WI38 (cell line): ENCODE measurements at regions not wholly inside any gene's neighbourhood (a gene's known extent, or its start where the extent isn't known, plus 50 kb on each side); places are given as distances from the start of the nearest gene placed in this dataset.

ENCODE experiments used
- H3K4me3 ChIP-seq: 2 replicates; pipeline ENCODE4 v1.5.1; 2011; ENCODE audit warnings: low read depth, mild to moderate bottlenecking, control low read depth, low read length
- CTCF ChIP-seq: IDR thresholded peaks from 2 replicates; pipeline ENCODE4 v1.5.1; 2012; ENCODE audit warnings: low read depth, mild to moderate bottlenecking, control low read depth, low read length

- no peak for TF ChIP-seq CTCF
- no peak overlapping the region for H3K4me3 ChIP-seq
Observed at GRCh38 chr18:28382215-28382879, 205.4 kb upstream of the CDH2 start.

GRCh38 chr18:28372186-28372585 is 195.3 kb upstream of the CDH2 start:
- no peak for TF ChIP-seq CTCF
- no peak overlapping the region for H3K4me3 ChIP-seq

- no peak overlapping the region for H3K4me3 ChIP-seq
- no peak for TF ChIP-seq CTCF
Observed at GRCh38 chr18:28366676-28367075, 189.7 kb upstream of the CDH2 start.

- TF ChIP-seq CTCF: no peak
Observed at GRCh38 chr18:28365411-28365831, 188.5 kb upstream of the CDH2 start.

GRCh38 chr18:28363124-28363523 is 186.2 kb upstream of the CDH2 start:
- H3K4me3 ChIP-seq: no peak overlapping the region

More at GRCh38 chr18:28365411-28365831, 188.5 kb upstream of the CDH2 start:
- no peak overlapping the region for H3K4me3 ChIP-seq

GRCh38 chr18:28359176-28359575 is 182.2 kb upstream of the CDH2 start:
- no peak for TF ChIP-seq CTCF
- no peak overlapping the region for H3K4me3 ChIP-seq

More at GRCh38 chr18:28363124-28363523, 186.2 kb upstream of the CDH2 start:
- no peak for TF ChIP-seq CTCF

GRCh38 chr18:28357766-28358401 is 181.0 kb upstream of the CDH2 start:
- H3K4me3 ChIP-seq: no peak overlapping the region
- no peak for TF ChIP-seq CTCF
